ENCODE measurements at regions not wholly inside any gene's neighbourhood (a gene's known extent, or its start where the extent isn't known, plus 50 kb on each side); places are given as distances from the start of the nearest gene placed in this dataset.
"Not testable (repeated sequence)": the region's sequence is repeated elsewhere in the genome, so short reads cannot be mapped to it uniquely, and the experiment has no call there.

DNA sequence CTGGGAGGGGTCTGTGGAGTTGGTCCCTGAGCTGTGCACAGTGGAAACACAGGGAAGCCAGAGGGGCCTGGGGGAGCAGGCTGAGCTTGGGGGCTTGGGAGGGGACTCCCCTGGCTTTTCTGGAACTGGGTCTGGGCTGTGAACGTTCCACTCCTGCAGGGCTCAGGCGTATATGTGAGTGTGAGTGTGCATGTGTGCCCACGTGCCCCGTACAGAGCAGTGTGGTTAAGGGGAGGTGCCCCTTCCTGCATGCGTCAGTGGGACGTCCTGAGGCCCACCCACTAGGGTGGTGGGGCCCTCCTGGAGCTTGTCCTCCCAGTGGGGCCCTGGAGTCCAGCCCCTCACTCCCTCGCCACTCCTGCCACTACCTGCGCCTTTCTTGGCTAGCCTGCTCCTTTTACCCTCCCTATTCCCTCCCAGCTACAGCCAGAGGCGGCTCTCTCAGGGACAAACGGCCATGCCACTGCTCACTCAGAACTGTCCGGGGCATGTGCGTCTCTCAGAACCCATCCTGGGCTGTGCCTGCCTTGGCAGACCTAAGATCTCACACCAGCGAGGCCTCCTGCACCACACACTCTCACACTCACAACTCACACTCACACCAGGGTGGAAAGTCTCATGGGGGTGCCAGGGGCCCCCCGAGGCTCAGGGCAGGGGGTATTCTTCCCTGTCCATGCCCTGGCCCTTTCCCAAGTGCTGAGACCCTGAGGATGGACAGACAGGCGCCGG is 59.9 kb downstream of the TMEM121 start:
- BruUV-seq (replicated peaks); H3K79me2 ChIP-seq (ENCODE audit: insufficient read depth, low read length); H2AFZ ChIP-seq (ENCODE audit: low read length); H4K20me1 ChIP-seq (ENCODE audit: insufficient read depth, low read length); H3K4me2 ChIP-seq (ENCODE audit: low read depth, low read length); H3K4me1 ChIP-seq (ENCODE audit: insufficient read depth, low read length); H3K36me3 ChIP-seq (replicated peaks in 1 of 2; ENCODE audit: control insufficient read depth in 1 of 2, insufficient read depth in 2 of 2, low read length in 2 of 2); DNase-seq (ENCODE audit: low spot score); FAIRE-seq; H3K4me3 ChIP-seq (replicated peaks in 1 of 3; ENCODE audit: insufficient read depth in 1 of 3, low read depth in 2 of 3, low read length in 3 of 3); ATAC-seq; CTCF ChIA-PET (ENCODE audit: low intra/inter-chr PET ratio, low total read pairs); intact Hi-C loops (cut with micrococcal nuclease; ENCODE audit: unreplicated experiment); H3K9me3 ChIP-seq (ENCODE audit: low read length); H3K9ac ChIP-seq (ENCODE audit: insufficient read depth, low read depth, low read length); in situ Hi-C loops (cut with HindIII; ENCODE audit: extremely low pct_ligation_motif_present, low pct_unique_long_range_greater_than_20kb); POLR2A ChIA-PET; H3K27me3 ChIP-seq (ENCODE audit: control insufficient read depth in 1 of 2, insufficient read depth in 2 of 2, low read length in 2 of 2); H3K27ac ChIP-seq (ENCODE audit: extremely low read length, insufficient read depth, low read length): not testable (repeated sequence)
- WGBS (ENCODE audit: low lambda C conversion rate): 17% methylated on average over 1 of the region's 16 CpGs

DNA sequence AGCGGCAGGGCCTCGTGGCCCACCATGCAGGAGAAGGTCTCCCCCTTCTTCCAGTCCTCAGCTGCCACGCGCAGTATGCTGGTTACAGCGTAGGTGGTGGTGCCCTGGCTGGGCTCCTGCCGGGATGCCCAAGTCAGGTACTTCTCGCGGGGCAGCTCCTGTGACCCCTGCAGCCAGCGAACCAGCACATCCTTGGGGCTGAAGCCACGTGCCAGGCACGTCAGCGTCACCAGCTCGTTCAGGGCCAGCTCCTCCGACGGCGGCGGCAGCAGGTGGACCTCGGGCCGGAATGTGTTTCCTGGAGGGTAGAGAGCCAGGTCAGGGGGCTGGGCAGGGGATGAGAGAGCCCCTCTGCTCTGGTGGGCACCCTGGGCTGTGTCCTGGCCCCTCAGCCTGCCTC is 60.7 kb downstream of the TMEM121 start:
- intact Hi-C loops (cut with micrococcal nuclease; ENCODE audit: unreplicated experiment); BruUV-seq (replicated peaks); in situ Hi-C loops (cut with HindIII; ENCODE audit: extremely low pct_ligation_motif_present, low pct_unique_long_range_greater_than_20kb); H4K20me1 ChIP-seq (ENCODE audit: insufficient read depth, low read length); H3K27ac ChIP-seq (ENCODE audit: extremely low read length, insufficient read depth, low read length); FAIRE-seq; CTCF ChIA-PET (ENCODE audit: low intra/inter-chr PET ratio, low total read pairs); H3K27me3 ChIP-seq (ENCODE audit: control insufficient read depth in 1 of 2, insufficient read depth in 2 of 2, low read length in 2 of 2); H3K4me2 ChIP-seq (ENCODE audit: low read depth, low read length); DNase-seq (ENCODE audit: low spot score); H3K9me3 ChIP-seq (ENCODE audit: low read length); H3K36me3 ChIP-seq (replicated peaks in 1 of 2; ENCODE audit: control insufficient read depth in 1 of 2, insufficient read depth in 2 of 2, low read length in 2 of 2); H3K4me3 ChIP-seq (replicated peaks in 1 of 3; ENCODE audit: insufficient read depth in 1 of 3, low read depth in 2 of 3, low read length in 3 of 3); H3K4me1 ChIP-seq (ENCODE audit: insufficient read depth, low read length); ATAC-seq; H3K9ac ChIP-seq (ENCODE audit: insufficient read depth, low read depth, low read length); POLR2A ChIA-PET; H3K79me2 ChIP-seq (ENCODE audit: insufficient read depth, low read length); H2AFZ ChIP-seq (ENCODE audit: low read length): not testable (repeated sequence)
- no CpG with 5 or more reads among the region's 19 CpGs for WGBS (ENCODE audit: low lambda C conversion rate)

- H3K4me3 ChIP-seq (replicated peaks in 1 of 3; ENCODE audit: insufficient read depth in 1 of 3, low read depth in 2 of 3, low read length in 3 of 3); BruUV-seq (replicated peaks); POLR2A ChIA-PET; FAIRE-seq; H3K9me3 ChIP-seq (ENCODE audit: low read length); ATAC-seq; H3K4me1 ChIP-seq (ENCODE audit: insufficient read depth, low read length); H3K27ac ChIP-seq (ENCODE audit: extremely low read length, insufficient read depth, low read length); H3K27me3 ChIP-seq (ENCODE audit: control insufficient read depth in 1 of 2, insufficient read depth in 2 of 2, low read length in 2 of 2); DNase-seq (ENCODE audit: low spot score); H2AFZ ChIP-seq (ENCODE audit: low read length); H3K4me2 ChIP-seq (ENCODE audit: low read depth, low read length); H3K9ac ChIP-seq (ENCODE audit: insufficient read depth, low read depth, low read length); H4K20me1 ChIP-seq (ENCODE audit: insufficient read depth, low read length); intact Hi-C loops (cut with micrococcal nuclease; ENCODE audit: unreplicated experiment); CTCF ChIA-PET (ENCODE audit: low intra/inter-chr PET ratio, low total read pairs); H3K79me2 ChIP-seq (ENCODE audit: insufficient read depth, low read length); H3K36me3 ChIP-seq (replicated peaks in 1 of 2; ENCODE audit: control insufficient read depth in 1 of 2, insufficient read depth in 2 of 2, low read length in 2 of 2); in situ Hi-C loops (cut with HindIII; ENCODE audit: extremely low pct_ligation_motif_present, low pct_unique_long_range_greater_than_20kb): not testable (repeated sequence)
- no CpG with 5 or more reads among the region's 37 CpGs for WGBS (ENCODE audit: low lambda C conversion rate)
These were observed 61.3 kb downstream of the TMEM121 start for GRCh38 chr14:105587482-105588235.

Measured in HepG2 (cell line).